ENCODE measurements at regions not wholly inside any gene's neighbourhood (a gene's known extent, or its start where the extent isn't known, plus 50 kb on each side); places are given as distances from the start of the nearest gene placed in this dataset.
"Not testable (repeated sequence)": the region's sequence is repeated elsewhere in the genome, so short reads cannot be mapped to it uniquely, and the experiment has no call there.

GRCh38 chr13:89458456-89458855, 1787.3 kb downstream of the SLITRK5 start:
- Histone ChIP-seq H3K9me2 (replicated peaks; ENCODE audit: low read length) (no peaks in the 10 kb centered on the region), H2AFZ (ENCODE audit: low read length) (no peak overlapping the region), H3F3A (ENCODE audit: low read length, unreplicated experiment) (no peaks in the 10 kb centered on the region), H3K4me1 (ENCODE audit: insufficient read depth, low read length) (peaks cover 14% of the 10 kb centered on the region; the same call in 1 of the 2 replicates), H4K20me1 (ENCODE audit: low read length) (no peaks in the 10 kb centered on the region), H3K4me2 (ENCODE audit: low read length) (no peak overlapping the region), H3K4me3 (ENCODE audit: low read length) (no peak overlapping the region), H3K79me2 (ENCODE audit: low read length) (no peaks in the 10 kb centered on the region), H3K9ac (ENCODE audit: low read length) (no peak overlapping the region), H3K36me3 (ENCODE audit: low read depth, low read length) (no peaks in the 10 kb centered on the region), H3K9me3 (ENCODE audit: low read length) (no peaks in the 10 kb centered on the region), H3K27ac (ENCODE audit: low read length) (no peak overlapping the region), H3K27me3 (ENCODE audit: low read length) (no peaks in the 10 kb centered on the region)
- no peak for DNase-seq
- no peak for ATAC-seq
- ChIA-PET POLR2A (ENCODE audit: unreplicated experiment) (no interaction called here), CTCF (no interaction called here)
- no peak for TF ChIP-seq EZH2 (IDR thresholded peaks at IDR 0.05; ENCODE audit: low read length, unreplicated experiment)
- no peak for TF ChIP-seq CTCF (conservative IDR thresholded peaks at IDR 0.05; ENCODE audit: low read depth, low read length)
- TF ChIP-seq EZH2phosphoT487 (IDR thresholded peaks at IDR 0.05; ENCODE audit: borderline replicate concordance, low read length) = no peak
- no TSS peak for BruUV-seq (replicated peaks)
- intact Hi-C loops (cut with micrococcal nuclease) = no loop called here

- H3K4me3 ChIP-seq (ENCODE audit: low read length); H3K9me2 ChIP-seq (replicated peaks; ENCODE audit: low read length); ATAC-seq; H2AFZ ChIP-seq (ENCODE audit: low read length); intact Hi-C loops (cut with micrococcal nuclease); H3K9me3 ChIP-seq (ENCODE audit: low read length); H3K36me3 ChIP-seq (ENCODE audit: low read depth, low read length); H3K27ac ChIP-seq (ENCODE audit: low read length); DNase-seq; H3K9ac ChIP-seq (ENCODE audit: low read length); H3K4me1 ChIP-seq (ENCODE audit: insufficient read depth, low read length); H3K27me3 ChIP-seq (ENCODE audit: low read length); POLR2A ChIA-PET (ENCODE audit: unreplicated experiment); H3K4me2 ChIP-seq (ENCODE audit: low read length); H4K20me1 ChIP-seq (ENCODE audit: low read length); CTCF ChIA-PET; BruUV-seq (replicated peaks); H3F3A ChIP-seq (ENCODE audit: low read length, unreplicated experiment); H3K79me2 ChIP-seq (ENCODE audit: low read length): not testable (repeated sequence)
These were observed 1789.7 kb downstream of the SLITRK5 start for GRCh38 chr13:89460895-89461294.

- TF ChIP-seq EZH2 (IDR thresholded peaks at IDR 0.05; ENCODE audit: low read length, unreplicated experiment) (no peak), EZH2phosphoT487 (IDR thresholded peaks at IDR 0.05; ENCODE audit: borderline replicate concordance, low read length) (no peak), CTCF (conservative IDR thresholded peaks at IDR 0.05; ENCODE audit: low read depth, low read length) (no peak)
- DNase-seq (no peak), ATAC-seq (no peak)
- H3K79me2 ChIP-seq (ENCODE audit: low read length) = no peaks in the 10 kb centered on the region
- no peak overlapping the region for H3K4me3 ChIP-seq (ENCODE audit: low read length)
- no peaks in the 10 kb centered on the region for H3K9me2 ChIP-seq (replicated peaks; ENCODE audit: low read length)
- no peak overlapping the region for H3K9ac ChIP-seq (ENCODE audit: low read length)
- no peaks in the 10 kb centered on the region for H3K4me1 ChIP-seq (ENCODE audit: insufficient read depth, low read length)
- H3F3A ChIP-seq (ENCODE audit: low read length, unreplicated experiment) = no peaks in the 10 kb centered on the region
- no peak overlapping the region for H2AFZ ChIP-seq (ENCODE audit: low read length)
- ChIA-PET CTCF (no interaction called here), POLR2A (ENCODE audit: unreplicated experiment) (no interaction called here)
- H3K27ac ChIP-seq (ENCODE audit: low read length) = no peak overlapping the region
- no peaks in the 10 kb centered on the region for H3K27me3 ChIP-seq (ENCODE audit: low read length)
- intact Hi-C loops (cut with micrococcal nuclease) = no loop called here
- H3K36me3 ChIP-seq (ENCODE audit: low read depth, low read length) = no peaks in the 10 kb centered on the region
- H3K9me3 ChIP-seq (ENCODE audit: low read length) = no peaks in the 10 kb centered on the region
- no peak overlapping the region for H3K4me2 ChIP-seq (ENCODE audit: low read length)
- no TSS peak for BruUV-seq (replicated peaks)
- H4K20me1 ChIP-seq (ENCODE audit: low read length) = no peaks in the 10 kb centered on the region
These were observed 1794.2 kb downstream of the SLITRK5 start for GRCh38 chr13:89465366-89465765.
